MM.1S (cell line): ENCODE measurements at regions not wholly inside any gene's neighbourhood (a gene's known extent, or its start where the extent isn't known, plus 50 kb on each side); places are given as distances from the start of the nearest gene placed in this dataset.

Experiments
- CTCF ChIP-seq: fragments of 300-600 bp; sonication (generic); IDR thresholded peaks from 2 replicates; pipeline ENCODE4 v1.5.1; 2016; ENCODE audit warnings: antibody characterized with exemption, low read length, mixed read lengths
- EZH2 ChIP-seq: fragments of 300-600 bp; sonication (generic); optimal IDR thresholded peaks from 2 replicates; pipeline ENCODE3; 2017; ENCODE audit warnings: low read depth, mild to moderate bottlenecking, antibody characterized with exemption, low read length, mixed read lengths
- EZH2phosphoT487 ChIP-seq: fragments of 300-600 bp; sonication (generic); IDR thresholded peaks from 2 replicates; pipeline ENCODE4 v1.6.1; 2018; ENCODE audit warnings: antibody characterized with exemption, low read length

DNA sequence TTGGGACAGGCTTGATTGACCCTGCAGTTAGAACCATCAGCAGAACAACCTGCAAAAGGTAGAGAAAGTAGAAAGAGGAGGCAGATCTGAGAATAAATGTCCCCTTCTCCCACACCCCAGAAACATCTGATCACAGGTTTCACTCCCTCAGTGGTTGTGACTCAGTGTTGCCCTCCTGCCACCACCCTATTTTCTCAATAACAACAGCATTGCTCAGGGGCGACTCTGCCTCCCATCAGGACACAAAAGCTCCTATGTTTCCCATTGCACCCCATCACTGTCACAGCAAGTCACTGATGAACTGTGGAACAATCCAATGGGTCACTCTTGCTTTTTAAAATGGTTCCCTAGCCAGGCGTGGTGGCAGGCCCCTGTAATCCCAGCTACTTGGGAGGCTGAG lies 110.2 kb downstream of the RASSF10 start:
- TF ChIP-seq CTCF (no peak), EZH2 (no peak), EZH2phosphoT487 (no peak)
